ENCODE measurements at regions not wholly inside any gene's neighbourhood (a gene's known extent, or its start where the extent isn't known, plus 50 kb on each side); places are given as distances from the start of the nearest gene placed in this dataset.

DNA sequence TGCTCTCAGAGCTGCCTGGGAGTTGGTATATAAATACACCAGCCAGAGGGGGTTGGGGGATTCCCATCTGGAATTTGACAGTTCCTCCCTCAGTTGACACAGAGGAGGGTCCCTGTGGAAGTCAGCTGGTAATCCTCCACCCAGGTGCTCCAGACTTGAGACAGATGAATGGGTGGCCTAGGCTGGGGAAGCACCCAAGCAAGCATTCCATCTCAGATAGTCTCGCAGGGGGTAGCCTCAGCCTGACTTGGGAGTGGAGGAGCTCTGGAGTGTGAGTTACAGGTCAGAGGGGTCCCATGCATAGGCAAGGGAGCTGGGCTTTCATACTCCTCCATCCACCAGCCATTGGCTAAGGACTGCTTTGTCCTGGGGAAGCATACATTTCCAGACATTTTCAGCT is 229.3 kb upstream of the BCOR start:
- Histone ChIP-seq H3K4me3 (replicated peaks; ENCODE audit: insufficient read depth, low read length) (no peak overlapping the region), H3K27ac (replicated peaks) (no peak overlapping the region), H3K27me3 (ENCODE audit: insufficient read depth, poor library complexity, severe bottlenecking) (no peaks in the 10 kb centered on the region)
- TF ChIP-seq GABPA (IDR thresholded peaks at IDR 0.05; ENCODE audit: low read depth) (no peak), POLR2AphosphoS5 (IDR thresholded peaks at IDR 0.05; ENCODE audit: low read depth) (no peak), SPI1 (IDR thresholded peaks at IDR 0.05; ENCODE audit: borderline replicate concordance, low read depth) (no peak)
- TF ChIP-seq, protein P1, sequence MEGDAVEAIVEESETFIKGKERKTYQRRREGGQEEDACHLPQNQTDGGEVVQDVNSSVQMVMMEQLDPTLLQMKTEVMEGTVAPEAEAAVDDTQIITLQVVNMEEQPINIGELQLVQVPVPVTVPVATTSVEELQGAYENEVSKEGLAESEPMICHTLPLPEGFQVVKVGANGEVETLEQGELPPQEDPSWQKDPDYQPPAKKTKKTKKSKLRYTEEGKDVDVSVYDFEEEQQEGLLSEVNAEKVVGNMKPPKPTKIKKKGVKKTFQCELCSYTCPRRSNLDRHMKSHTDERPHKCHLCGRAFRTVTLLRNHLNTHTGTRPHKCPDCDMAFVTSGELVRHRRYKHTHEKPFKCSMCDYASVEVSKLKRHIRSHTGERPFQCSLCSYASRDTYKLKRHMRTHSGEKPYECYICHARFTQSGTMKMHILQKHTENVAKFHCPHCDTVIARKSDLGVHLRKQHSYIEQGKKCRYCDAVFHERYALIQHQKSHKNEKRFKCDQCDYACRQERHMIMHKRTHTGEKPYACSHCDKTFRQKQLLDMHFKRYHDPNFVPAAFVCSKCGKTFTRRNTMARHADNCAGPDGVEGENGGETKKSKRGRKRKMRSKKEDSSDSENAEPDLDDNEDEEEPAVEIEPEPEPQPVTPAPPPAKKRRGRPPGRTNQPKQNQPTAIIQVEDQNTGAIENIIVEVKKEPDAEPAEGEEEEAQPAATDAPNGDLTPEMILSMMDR (IDR thresholded peaks at IDR 0.05; ENCODE audit: insufficient read depth, low read length): no peak
- TF ChIP-seq, protein P2, sequence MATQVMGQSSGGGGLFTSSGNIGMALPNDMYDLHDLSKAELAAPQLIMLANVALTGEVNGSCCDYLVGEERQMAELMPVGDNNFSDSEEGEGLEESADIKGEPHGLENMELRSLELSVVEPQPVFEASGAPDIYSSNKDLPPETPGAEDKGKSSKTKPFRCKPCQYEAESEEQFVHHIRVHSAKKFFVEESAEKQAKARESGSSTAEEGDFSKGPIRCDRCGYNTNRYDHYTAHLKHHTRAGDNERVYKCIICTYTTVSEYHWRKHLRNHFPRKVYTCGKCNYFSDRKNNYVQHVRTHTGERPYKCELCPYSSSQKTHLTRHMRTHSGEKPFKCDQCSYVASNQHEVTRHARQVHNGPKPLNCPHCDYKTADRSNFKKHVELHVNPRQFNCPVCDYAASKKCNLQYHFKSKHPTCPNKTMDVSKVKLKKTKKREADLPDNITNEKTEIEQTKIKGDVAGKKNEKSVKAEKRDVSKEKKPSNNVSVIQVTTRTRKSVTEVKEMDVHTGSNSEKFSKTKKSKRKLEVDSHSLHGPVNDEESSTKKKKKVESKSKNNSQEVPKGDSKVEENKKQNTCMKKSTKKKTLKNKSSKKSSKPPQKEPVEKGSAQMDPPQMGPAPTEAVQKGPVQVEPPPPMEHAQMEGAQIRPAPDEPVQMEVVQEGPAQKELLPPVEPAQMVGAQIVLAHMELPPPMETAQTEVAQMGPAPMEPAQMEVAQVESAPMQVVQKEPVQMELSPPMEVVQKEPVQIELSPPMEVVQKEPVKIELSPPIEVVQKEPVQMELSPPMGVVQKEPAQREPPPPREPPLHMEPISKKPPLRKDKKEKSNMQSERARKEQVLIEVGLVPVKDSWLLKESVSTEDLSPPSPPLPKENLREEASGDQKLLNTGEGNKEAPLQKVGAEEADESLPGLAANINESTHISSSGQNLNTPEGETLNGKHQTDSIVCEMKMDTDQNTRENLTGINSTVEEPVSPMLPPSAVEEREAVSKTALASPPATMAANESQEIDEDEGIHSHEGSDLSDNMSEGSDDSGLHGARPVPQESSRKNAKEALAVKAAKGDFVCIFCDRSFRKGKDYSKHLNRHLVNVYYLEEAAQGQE (IDR thresholded peaks at IDR 0.05; ENCODE audit: insufficient replicate concordance, low read depth): no peak
- no peak for DNase-seq (ENCODE audit: low read depth in 1 of 2, low spot score in 1 of 2)

DNA sequence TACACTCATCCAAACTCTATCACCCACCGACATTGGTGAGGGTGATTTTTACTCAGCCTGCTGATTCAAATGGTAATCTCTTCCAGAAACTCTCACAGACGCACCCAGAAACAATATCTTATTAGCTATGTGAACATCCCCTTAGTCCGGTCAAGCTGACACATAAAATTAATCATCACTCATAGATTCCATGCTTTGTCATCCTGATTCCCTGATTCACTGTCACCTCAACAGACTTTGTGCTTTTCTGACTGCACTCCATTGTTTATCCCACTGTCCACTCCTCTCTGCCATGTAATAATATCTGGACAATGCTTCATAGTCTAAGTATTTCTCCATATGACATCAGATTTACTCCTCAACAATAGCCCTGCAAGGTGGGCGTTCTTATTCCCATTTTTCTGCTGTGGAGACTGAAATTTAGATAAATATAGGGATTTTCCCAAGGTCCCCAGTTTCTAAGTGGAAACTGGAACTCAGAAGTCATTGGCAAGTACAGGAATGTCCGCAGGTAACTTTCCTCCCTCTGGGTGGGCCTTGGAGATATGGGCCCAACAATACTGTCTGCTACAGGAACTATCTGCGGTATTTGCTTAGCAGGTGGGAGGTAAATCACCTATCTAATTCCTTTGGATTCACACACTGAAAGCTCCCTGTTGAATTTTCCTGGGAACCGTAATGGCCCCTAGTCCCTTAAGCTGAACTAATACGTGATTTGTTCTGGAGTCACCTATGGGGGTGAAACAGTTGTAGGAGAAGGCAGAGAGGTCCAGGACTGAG is 228.6 kb upstream of the BCOR start:
- no peak overlapping the region for H3K27ac ChIP-seq (replicated peaks)
- TF ChIP-seq GABPA (IDR thresholded peaks at IDR 0.05; ENCODE audit: low read depth): no peak
- no peak for DNase-seq (ENCODE audit: low read depth in 1 of 2, low spot score in 1 of 2)
- H3K27me3 ChIP-seq (ENCODE audit: insufficient read depth, poor library complexity, severe bottlenecking): no peaks in the 10 kb centered on the region
- H3K4me3 ChIP-seq (replicated peaks; ENCODE audit: insufficient read depth, low read length): no peak overlapping the region

DNA sequence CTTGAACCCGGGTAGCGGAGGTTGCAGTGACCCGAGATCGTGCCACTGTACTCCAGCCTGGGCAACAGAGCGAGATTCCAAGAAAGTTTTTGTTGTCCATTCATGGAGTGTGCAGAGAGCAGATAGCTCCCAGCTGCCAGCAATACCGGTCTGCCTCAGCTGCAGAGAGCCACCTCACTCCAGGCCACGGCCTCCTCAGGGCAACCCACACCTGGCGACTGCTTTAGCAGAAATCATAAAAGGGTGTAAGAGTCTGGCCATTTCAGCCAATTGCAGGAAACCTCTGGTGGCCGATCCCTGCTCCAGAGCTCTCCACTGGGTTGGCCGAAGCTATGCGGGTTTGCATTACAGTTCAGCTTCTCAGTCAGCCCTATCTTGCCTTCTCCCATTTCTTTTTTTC is 227.4 kb upstream of the BCOR start:
- DNase-seq (ENCODE audit: low read depth in 1 of 2, low spot score in 1 of 2): no peak
- H3K27ac ChIP-seq (replicated peaks): no peak overlapping the region
- no peaks in the 10 kb centered on the region for H3K27me3 ChIP-seq (ENCODE audit: insufficient read depth, poor library complexity, severe bottlenecking)
- no peak overlapping the region for H3K4me3 ChIP-seq (replicated peaks; ENCODE audit: insufficient read depth, low read length)
- TF ChIP-seq GABPA (IDR thresholded peaks at IDR 0.05; ENCODE audit: low read depth): no peak
- TF ChIP-seq, protein P2 (IDR thresholded peaks at IDR 0.05; ENCODE audit: insufficient replicate concordance, low read depth): no peak
- TF ChIP-seq, protein P1 (IDR thresholded peaks at IDR 0.05; ENCODE audit: insufficient read depth, low read length): no peak
- TF ChIP-seq POLR2AphosphoS5 (IDR thresholded peaks at IDR 0.05; ENCODE audit: low read depth): no peak
- TF ChIP-seq SPI1 (IDR thresholded peaks at IDR 0.05; ENCODE audit: borderline replicate concordance, low read depth): no peak

DNA sequence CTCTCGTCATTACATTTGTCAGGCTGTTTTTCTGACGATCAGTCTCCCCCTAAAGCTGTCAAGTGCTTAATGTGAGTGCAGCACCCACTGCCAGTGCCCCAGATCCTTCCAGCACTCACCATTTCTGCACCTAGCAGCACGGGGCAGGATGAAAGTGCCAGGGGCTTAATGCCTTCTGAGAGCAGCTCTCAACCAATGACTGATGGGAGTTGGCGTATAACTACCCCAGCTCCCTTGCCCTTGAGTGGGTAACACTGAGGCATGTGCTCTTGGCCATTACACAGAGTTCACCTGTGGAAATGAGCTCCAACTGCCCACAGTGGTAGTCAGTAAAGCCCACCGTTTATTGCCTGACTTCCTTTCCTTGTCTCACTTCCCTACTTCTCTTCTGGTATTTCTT is 226.2 kb upstream of the BCOR start:
- TF ChIP-seq SPI1 (IDR thresholded peaks at IDR 0.05; ENCODE audit: borderline replicate concordance, low read depth): no peak
- TF ChIP-seq, protein P2 (IDR thresholded peaks at IDR 0.05; ENCODE audit: insufficient replicate concordance, low read depth): no peak
- TF ChIP-seq GABPA (IDR thresholded peaks at IDR 0.05; ENCODE audit: low read depth): no peak
- no peak for TF ChIP-seq POLR2AphosphoS5 (IDR thresholded peaks at IDR 0.05; ENCODE audit: low read depth)
- TF ChIP-seq, protein P1 (IDR thresholded peaks at IDR 0.05; ENCODE audit: insufficient read depth, low read length): no peak
- no peak for DNase-seq (ENCODE audit: low read depth in 1 of 2, low spot score in 1 of 2)
- H3K4me3 ChIP-seq (replicated peaks; ENCODE audit: insufficient read depth, low read length): no peak overlapping the region
- no peaks in the 10 kb centered on the region for H3K27me3 ChIP-seq (ENCODE audit: insufficient read depth, poor library complexity, severe bottlenecking)
- H3K27ac ChIP-seq (replicated peaks): no peak overlapping the region
